CD4-positive, alpha-beta T cell treated with Interferon alpha-2 for 1 hour (primary cell): ENCODE measurements at regions not wholly inside any gene's neighbourhood (a gene's known extent, or its start where the extent isn't known, plus 50 kb on each side); places are given as distances from the start of the nearest gene placed in this dataset.
"Not testable (repeated sequence)": the region's sequence is repeated elsewhere in the genome, so short reads cannot be mapped to it uniquely, and the experiment has no call there.

Experiments used
- DNase-seq, 2 donors: peaks; one replicate each; pipeline ENCODE4 v3.0.0-alpha.2; 2020 to 2022

- no peak for DNase-seq
Measured at GRCh38 chr1:233722212-233722979, 108.5 kb downstream of the KCNK1 start.

GRCh38 chr1:233723387-233723786, 109.5 kb downstream of the KCNK1 start:
- no peak for DNase-seq

GRCh38 chr1:233724131-233724631, 110.3 kb downstream of the KCNK1 start:
- DNase-seq, result not testable (repeated sequence)

- no peak for DNase-seq
Measured at GRCh38 chr1:233725423-233725822, 111.5 kb downstream of the KCNK1 start.

GRCh38 chr1:233728721-233729120, 114.8 kb downstream of the KCNK1 start:
- no peak for DNase-seq

DNA sequence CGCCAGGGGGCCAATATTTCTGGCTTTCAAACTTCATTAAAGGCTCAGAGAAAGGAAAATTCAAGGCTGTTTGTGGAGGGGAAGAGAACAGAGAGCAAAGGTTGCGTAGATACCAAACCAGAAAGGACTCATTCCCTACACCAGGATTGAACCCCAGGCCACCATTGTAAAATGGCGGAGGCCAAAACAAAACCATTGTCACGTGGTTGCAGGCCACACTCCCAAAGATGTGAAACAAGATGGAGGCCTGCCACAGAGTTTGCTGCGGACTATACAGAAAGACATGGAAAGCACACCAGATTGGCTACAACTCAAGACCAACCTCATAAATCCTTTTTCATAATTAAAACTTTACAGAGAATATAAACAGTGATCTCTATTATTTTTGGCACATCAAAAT, 116.5 kb downstream of the KCNK1 start:
- no peak for DNase-seq

- DNase-seq, result no peak
Measured at GRCh38 chr1:233730809-233731208, 116.9 kb downstream of the KCNK1 start.

- DNase-seq, result no peak
Measured at GRCh38 chr1:233732206-233732605, 118.3 kb downstream of the KCNK1 start.

DNA sequence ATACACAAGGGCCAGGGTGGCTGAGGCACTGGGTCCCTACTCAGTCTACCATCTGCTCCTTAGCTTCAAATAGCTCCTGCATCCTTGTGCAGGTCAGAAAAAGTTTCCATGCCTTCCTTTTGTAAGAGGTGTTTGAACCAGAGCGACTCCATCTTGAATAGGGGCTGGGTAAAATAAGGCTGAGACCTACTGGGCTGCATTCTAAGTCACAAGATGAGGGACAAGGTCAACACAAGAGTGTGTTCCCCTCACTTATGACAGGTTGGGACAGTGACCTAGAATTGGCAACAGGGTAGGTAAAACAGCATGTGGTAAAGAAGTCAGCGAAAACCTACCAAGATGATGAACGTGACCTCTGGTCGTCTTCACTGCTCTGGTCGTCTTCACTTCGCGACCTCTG, 120.5 kb downstream of the KCNK1 start:
- DNase-seq, result no peak

DNA sequence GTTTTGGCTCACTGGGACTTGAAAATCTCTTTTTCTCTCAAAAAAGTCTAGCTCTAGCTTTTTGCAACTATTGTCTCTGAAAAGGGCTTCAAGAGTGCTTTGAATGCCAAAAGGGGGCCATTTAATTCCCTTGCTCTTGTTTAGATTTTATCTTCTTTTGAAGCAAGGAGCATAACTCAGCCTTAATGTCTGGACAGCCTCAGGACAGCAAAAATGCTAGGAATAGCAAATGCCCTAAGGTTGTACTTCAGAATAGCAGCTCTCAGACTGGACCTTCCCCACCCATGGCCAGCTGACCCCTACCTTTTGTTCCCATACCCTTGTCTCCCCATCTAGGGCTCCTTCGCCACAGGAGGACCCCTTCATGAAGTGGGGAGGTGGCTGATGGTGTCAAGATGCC, 121.4 kb downstream of the KCNK1 start:
- DNase-seq, result no peak

DNA sequence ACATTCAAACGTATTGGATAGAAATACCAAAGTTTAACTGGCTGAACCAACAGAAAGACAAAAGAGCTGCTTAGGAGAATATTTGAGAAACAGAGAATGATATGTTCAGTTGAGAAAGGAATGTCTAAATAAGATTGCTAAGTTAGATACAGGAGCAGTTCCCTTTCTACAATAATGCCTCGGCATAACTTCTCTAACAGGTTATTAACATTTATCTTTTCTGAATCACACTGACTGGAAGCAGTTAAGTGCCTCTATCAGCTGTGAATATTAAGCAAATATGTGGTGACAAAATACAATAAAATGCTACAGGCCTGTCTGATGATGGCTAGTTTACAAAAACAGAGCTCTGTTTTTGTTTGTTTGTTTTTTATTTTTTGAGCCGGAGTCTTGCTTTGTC, 121.9 kb downstream of the KCNK1 start:
- no peak for DNase-seq

- no peak for DNase-seq
Measured at GRCh38 chr1:233737341-233737740, 123.4 kb downstream of the KCNK1 start.

DNA sequence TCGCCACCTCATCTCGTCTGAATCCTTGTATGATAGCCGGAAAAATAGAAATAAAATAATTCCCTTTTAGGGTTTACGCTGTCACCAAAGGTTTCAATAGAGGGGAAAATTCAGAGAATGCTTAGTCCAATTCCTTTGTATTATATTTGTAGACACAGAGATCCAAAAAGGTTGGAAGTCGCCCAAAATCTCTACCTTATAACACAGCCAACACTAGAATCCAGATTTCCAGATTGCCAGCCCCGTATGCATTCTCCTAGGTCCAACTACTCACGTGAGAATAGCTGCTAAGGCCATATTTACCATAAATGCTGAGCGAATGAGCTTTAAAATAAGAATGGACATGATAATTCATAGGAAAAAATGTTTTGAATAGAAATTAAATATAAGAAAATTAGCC, 124.5 kb downstream of the KCNK1 start:
- DNase-seq, result no peak

DNA sequence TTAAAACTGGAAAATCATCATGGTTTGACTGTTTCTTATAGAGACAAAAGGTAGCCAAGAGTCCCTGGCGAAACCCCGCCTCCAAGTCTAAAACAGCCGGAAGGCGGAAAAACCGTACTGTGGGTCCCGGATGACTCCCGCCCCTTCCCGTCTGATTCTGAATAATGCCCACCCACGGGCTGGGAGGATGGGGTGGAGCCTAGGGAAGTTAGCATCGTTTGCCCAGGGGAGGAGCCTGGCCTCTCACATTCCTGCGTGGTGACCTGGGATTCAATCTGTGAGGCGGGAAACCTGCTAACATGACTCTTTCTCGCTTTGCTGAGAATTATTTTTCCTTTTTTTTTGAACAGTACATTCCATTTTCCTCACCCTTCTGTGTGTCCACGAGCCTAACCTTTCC, 124.9 kb downstream of the KCNK1 start:
- no peak for DNase-seq

DNA sequence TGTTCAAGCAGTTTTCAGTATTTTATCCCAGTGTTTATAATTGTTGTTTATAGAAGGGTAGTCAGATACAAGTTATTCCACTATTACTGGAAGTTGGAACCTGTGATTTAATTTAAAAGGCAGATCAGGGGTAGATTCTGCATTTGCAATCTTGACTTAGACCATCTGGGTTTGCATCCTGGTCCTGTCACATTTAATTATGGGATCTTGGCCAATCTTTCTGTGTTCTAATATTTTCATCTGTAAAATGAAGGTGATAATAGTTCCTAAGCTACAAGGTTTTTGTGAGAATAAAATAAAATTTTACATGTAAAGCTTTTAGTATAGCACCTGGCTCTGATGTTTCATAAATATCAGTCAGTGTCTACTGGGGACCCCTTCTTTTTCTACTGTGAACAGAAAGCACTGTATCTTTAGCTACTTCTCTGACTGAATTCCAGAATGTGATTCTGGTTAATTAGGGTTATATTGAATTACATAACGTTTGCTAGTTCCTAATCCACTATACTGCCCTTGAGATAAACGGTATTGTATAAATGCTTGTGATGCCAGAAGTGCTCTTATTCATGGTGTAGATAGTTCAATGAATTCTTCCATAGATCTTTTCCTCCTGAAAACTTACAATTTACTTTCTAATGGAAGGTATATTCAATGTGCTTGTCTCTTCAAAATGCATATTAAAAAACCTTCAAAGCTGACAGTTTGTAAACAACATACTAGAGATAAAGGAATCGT, 131.0 kb downstream of the KCNK1 start:
- no peak for DNase-seq

DNA sequence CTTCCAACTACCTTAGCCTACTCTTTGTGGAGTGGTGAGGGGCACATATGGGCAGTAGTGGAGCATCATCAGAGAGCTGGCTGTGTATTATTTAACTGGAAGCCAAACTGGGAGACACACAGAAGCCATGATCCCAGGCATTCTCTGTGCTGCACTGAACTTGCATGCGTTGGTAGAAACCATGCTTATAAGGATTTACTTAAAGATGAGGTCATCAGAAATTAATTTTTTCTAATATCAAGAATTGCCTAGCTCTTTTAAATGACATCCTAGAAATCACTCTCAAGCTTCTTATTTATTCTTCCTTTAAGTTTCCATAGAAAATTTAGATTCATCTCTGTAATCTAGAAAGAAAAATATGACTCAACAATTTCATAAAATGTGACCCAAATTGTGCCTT, 136.2 kb downstream of the KCNK1 start:
- DNase-seq, result no peak

- DNase-seq, result no peak
Measured at GRCh38 chr1:233759665-233760064, 144.8 kb upstream of the SLC35F3 start.

GRCh38 chr1:233764304-233764703, 140.2 kb upstream of the SLC35F3 start:
- DNase-seq, result not testable (repeated sequence)

GRCh38 chr1:233777566-233777965, 126.9 kb upstream of the SLC35F3 start:
- DNase-seq, result no peak

GRCh38 chr1:233780049-233780448, 124.4 kb upstream of the SLC35F3 start:
- DNase-seq, result no peak

DNA sequence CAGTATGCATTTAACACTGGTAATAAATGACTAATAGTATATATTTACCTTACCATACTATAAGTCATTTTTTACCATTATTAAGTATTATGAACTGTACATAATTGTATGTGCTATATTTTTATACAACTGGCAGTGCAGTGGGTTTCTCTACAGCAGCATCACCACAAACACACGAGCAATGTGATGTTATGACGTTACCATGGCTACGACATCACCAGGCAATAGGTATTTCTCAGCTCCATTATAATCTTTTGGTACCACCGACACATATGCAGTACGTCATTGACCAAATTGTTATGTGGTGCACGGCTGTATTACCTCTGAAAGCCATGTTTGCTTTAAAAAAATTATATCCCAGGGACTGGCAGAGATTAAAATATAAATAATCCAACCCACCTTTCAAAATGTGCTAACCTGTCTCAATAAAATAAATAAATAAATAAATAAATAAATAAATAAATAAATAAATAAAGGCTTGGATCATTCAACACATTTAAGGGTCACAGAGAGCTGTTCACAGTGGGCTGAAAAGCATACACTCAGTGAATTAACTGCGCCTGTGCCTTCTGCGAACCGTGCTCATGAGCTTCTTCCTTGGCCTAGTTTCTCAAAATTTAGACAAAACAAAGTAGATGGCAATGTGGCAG, 121.4 kb upstream of the SLC35F3 start:
- DNase-seq, result no peak

DNA sequence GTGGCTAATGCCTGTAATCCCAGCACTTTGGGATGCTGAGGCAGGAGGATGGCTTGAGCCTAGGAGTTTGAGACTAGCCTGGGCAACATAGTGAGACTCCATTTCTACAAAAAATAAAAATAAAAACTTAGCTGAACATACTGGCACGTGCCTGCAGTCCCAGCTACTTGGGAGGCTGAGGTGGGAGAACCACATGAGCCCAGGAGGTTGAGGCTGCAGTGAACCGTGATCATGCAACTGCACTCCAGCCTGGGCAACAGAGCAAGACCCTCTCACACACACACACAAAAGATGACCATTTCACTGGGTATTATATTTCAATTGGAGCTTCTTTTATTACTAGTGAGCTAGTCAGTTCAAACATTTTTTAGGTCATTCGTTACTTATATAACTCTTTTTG, 116.9 kb upstream of the SLC35F3 start:
- no peak for DNase-seq

- DNase-seq, result no peak
Measured at GRCh38 chr1:233788687-233789086, 115.8 kb upstream of the SLC35F3 start.

- DNase-seq, result no peak
Measured at GRCh38 chr1:233790121-233790520, 114.4 kb upstream of the SLC35F3 start.
